DMS 273 (cell line): ENCODE measurements at regions not wholly inside any gene's neighbourhood (a gene's known extent, or its start where the extent isn't known, plus 50 kb on each side); places are given as distances from the start of the nearest gene placed in this dataset.

Source experiments
- DNase-seq: peaks from one replicate; lab custom pipeline; 2025; ENCODE audit not compliant: unreplicated experiment; lab: John Stamatoyannopoulos, UW

GRCh38 chr6:141026504-141026903 is 1106.2 kb upstream of the GJE1 start:
- DNase-seq: no peak

- no peak for DNase-seq
These were observed 1108.2 kb upstream of the GJE1 start for GRCh38 chr6:141024526-141024925.

GRCh38 chr6:141017941-141018340 is 1114.8 kb upstream of the GJE1 start:
- no peak for DNase-seq

GRCh38 chr6:141000917-141001316 is 1131.8 kb upstream of the GJE1 start:
- no peak for DNase-seq

GRCh38 chr6:140993515-140993914 is 1139.2 kb upstream of the GJE1 start:
- DNase-seq: no peak

GRCh38 chr6:140992678-140993077 is 1140.0 kb upstream of the GJE1 start:
- no peak for DNase-seq

- no peak for DNase-seq
These were observed 1143.9 kb upstream of the GJE1 start for GRCh38 chr6:140988780-140989179.

GRCh38 chr6:140987364-140988155 is 1145.2 kb upstream of the GJE1 start:
- DNase-seq: no peak

- no peak for DNase-seq
These were observed 1146.9 kb upstream of the GJE1 start for GRCh38 chr6:140985679-140986275.

GRCh38 chr6:140980265-140980887 is 1152.3 kb upstream of the GJE1 start:
- DNase-seq: no peak

GRCh38 chr6:140979642-140980091 is 1153.1 kb upstream of the GJE1 start:
- DNase-seq: no peak

- no peak for DNase-seq
These were observed 1155.3 kb upstream of the GJE1 start for GRCh38 chr6:140977403-140977802.

GRCh38 chr6:140976806-140977205 is 1155.9 kb upstream of the GJE1 start:
- DNase-seq: no peak

GRCh38 chr6:140970485-140970884 is 1162.2 kb upstream of the GJE1 start:
- DNase-seq: no peak

- DNase-seq: no peak
These were observed 1164.7 kb upstream of the GJE1 start for GRCh38 chr6:140968062-140968461.

- no peak for DNase-seq
These were observed 1166.0 kb upstream of the GJE1 start for GRCh38 chr6:140966676-140967075.

GRCh38 chr6:140960566-140960965 is 1172.2 kb upstream of the GJE1 start:
- DNase-seq: no peak

GRCh38 chr6:140957386-140957785 is 1175.3 kb upstream of the GJE1 start:
- DNase-seq: peak; percentile 55

- peak; percentile 76 for DNase-seq
These were observed 1176.0 kb upstream of the GJE1 start for GRCh38 chr6:140956571-140957369.

- no peak for DNase-seq
These were observed 1192.3 kb upstream of the GJE1 start for GRCh38 chr6:140940251-140940925.

GRCh38 chr6:140932909-140933308 is 1199.8 kb upstream of the GJE1 start:
- DNase-seq: no peak
